ENCODE measurements at regions not wholly inside any gene's neighbourhood (a gene's known extent, or its start where the extent isn't known, plus 50 kb on each side); places are given as distances from the start of the nearest gene placed in this dataset.

DNA sequence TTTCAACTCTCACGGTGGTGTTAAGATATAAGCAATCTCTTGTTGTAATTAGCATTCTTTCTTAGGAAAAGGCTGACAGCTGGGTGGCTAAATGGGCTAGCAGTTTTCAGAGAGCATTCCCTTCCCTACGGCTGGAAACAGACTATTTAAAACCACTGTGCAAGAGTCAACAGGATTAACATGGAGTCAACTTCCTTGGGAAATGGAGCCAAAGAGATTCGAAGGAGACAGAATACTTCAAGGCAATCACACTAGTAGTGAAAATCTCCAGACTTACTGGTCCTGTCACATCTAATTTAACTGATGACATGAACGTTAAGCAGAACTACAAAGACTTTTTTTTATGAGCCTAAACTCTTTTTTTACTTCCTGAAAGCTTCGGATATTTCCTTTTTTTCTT lies 453.3 kb upstream of the ITGA1 start:
- H3K27ac ChIP-seq (ENCODE audit: low read length) = no peak overlapping the region

GRCh38 chr5:52339285-52339684 lies 448.4 kb upstream of the ITGA1 start:
- no peaks in the 10 kb centered on the region for H3K79me2 ChIP-seq (replicated peaks; ENCODE audit: insufficient read depth, low read length)
- H3K27me3 ChIP-seq (ENCODE audit: insufficient read depth, low read depth, low read length) = no peaks in the 10 kb centered on the region
- H3F3A ChIP-seq (ENCODE audit: insufficient read depth, low read length, poor library complexity, severe bottlenecking) = no peaks in the 10 kb centered on the region
- H3K27ac ChIP-seq (ENCODE audit: low read length) = no peak overlapping the region
- TF ChIP-seq POLR2AphosphoS5 (IDR thresholded peaks at IDR 0.05) = no peak
- TF ChIP-seq MXI1 (conservative IDR thresholded peaks at IDR 0.05; ENCODE audit: poor library complexity, severe bottlenecking) = no peak
- TF ChIP-seq SMC3 (conservative IDR thresholded peaks at IDR 0.05; ENCODE audit: poor library complexity) = no peak
- no peak for TF ChIP-seq EZH2 (IDR thresholded peaks at IDR 0.05; ENCODE audit: borderline replicate concordance, insufficient read depth, low read length, poor library complexity, severe bottlenecking)
- TF ChIP-seq, protein P1, sequence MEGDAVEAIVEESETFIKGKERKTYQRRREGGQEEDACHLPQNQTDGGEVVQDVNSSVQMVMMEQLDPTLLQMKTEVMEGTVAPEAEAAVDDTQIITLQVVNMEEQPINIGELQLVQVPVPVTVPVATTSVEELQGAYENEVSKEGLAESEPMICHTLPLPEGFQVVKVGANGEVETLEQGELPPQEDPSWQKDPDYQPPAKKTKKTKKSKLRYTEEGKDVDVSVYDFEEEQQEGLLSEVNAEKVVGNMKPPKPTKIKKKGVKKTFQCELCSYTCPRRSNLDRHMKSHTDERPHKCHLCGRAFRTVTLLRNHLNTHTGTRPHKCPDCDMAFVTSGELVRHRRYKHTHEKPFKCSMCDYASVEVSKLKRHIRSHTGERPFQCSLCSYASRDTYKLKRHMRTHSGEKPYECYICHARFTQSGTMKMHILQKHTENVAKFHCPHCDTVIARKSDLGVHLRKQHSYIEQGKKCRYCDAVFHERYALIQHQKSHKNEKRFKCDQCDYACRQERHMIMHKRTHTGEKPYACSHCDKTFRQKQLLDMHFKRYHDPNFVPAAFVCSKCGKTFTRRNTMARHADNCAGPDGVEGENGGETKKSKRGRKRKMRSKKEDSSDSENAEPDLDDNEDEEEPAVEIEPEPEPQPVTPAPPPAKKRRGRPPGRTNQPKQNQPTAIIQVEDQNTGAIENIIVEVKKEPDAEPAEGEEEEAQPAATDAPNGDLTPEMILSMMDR (IDR thresholded peaks at IDR 0.05; ENCODE audit: poor library complexity, severe bottlenecking) = no peak
- TF ChIP-seq EP300 (conservative IDR thresholded peaks at IDR 0.05; ENCODE audit: poor library complexity, severe bottlenecking) = no peak
- TF ChIP-seq TAF1 (IDR thresholded peaks at IDR 0.05; ENCODE audit: low read depth) = no peak
- no peak for TF ChIP-seq RAD21 (conservative IDR thresholded peaks at IDR 0.05)
- no peak for TF ChIP-seq REST (IDR thresholded peaks at IDR 0.05; ENCODE audit: borderline replicate concordance)
- no peak overlapping the region for H2AFZ ChIP-seq (ENCODE audit: low read depth, low read length)
- no peaks in the 10 kb centered on the region for H3K36me3 ChIP-seq (ENCODE audit: insufficient read depth, low read length)
- H4K20me1 ChIP-seq (ENCODE audit: insufficient read depth) = no peaks in the 10 kb centered on the region
- H3K9me2 ChIP-seq (ENCODE audit: insufficient read depth, low read length) = no peaks in the 10 kb centered on the region
- H3K4me3 ChIP-seq (ENCODE audit: low read length) = no peak overlapping the region
- no peaks in the 10 kb centered on the region for H3K9me3 ChIP-seq (ENCODE audit: low read length)
- no peak overlapping the region for H3K4me2 ChIP-seq (ENCODE audit: low read length)
- no peak overlapping the region for H3K9ac ChIP-seq (ENCODE audit: low read length)

More for the DNA sequence above, 453.3 kb upstream of the ITGA1 start:
- Histone ChIP-seq H3K9ac (ENCODE audit: low read length) (no peak overlapping the region), H3K4me3 (ENCODE audit: low read length) (no peak overlapping the region), H3K4me2 (ENCODE audit: low read length) (no peak overlapping the region), H4K20me1 (ENCODE audit: insufficient read depth) (no peaks in the 10 kb centered on the region), H3K9me3 (ENCODE audit: low read length) (no peaks in the 10 kb centered on the region), H3K27me3 (ENCODE audit: insufficient read depth, low read depth, low read length) (no peaks in the 10 kb centered on the region), H3K79me2 (replicated peaks; ENCODE audit: insufficient read depth, low read length) (no peaks in the 10 kb centered on the region), H3K36me3 (ENCODE audit: insufficient read depth, low read length) (no peaks in the 10 kb centered on the region), H2AFZ (ENCODE audit: low read depth, low read length) (no peak overlapping the region), H3F3A (ENCODE audit: insufficient read depth, low read length, poor library complexity, severe bottlenecking) (no peaks in the 10 kb centered on the region), H3K9me2 (ENCODE audit: insufficient read depth, low read length) (no peaks in the 10 kb centered on the region)
- TF ChIP-seq MXI1 (conservative IDR thresholded peaks at IDR 0.05; ENCODE audit: poor library complexity, severe bottlenecking) (no peak), SMC3 (conservative IDR thresholded peaks at IDR 0.05; ENCODE audit: poor library complexity) (no peak), EZH2 (IDR thresholded peaks at IDR 0.05; ENCODE audit: borderline replicate concordance, insufficient read depth, low read length, poor library complexity, severe bottlenecking) (no peak)
- TF ChIP-seq, protein P1 (IDR thresholded peaks at IDR 0.05; ENCODE audit: poor library complexity, severe bottlenecking) = no peak
